Suprapubic skin (tissue), 4 donors: ENCODE measurements at regions not wholly inside any gene's neighbourhood (a gene's known extent, or its start where the extent isn't known, plus 50 kb on each side); places are given as distances from the start of the nearest gene placed in this dataset.

Source experiments
- DNase-seq, 2 donors: peaks; one replicate each; pipeline ENCODE4 v3.0.0-alpha.2; 2019; ENCODE audit warnings: low spot score in 2 of 2
- H3K27ac ChIP-seq: fragments of 200-600 bp; sonication (generic); one replicate; pipeline ENCODE4 v1.5.1; 2019
- H3K27me3 ChIP-seq: fragments of 200-600 bp; sonication (generic); one replicate; pipeline ENCODE4 v1.5.1; 2019
- H3K36me3 ChIP-seq: fragments of 200-600 bp; sonication (generic); one replicate; pipeline ENCODE4 v1.5.1; 2019
- H3K4me1 ChIP-seq: fragments of 200-600 bp; sonication (generic); one replicate; pipeline ENCODE4 v1.5.1; 2019
- H3K4me3 ChIP-seq: fragments of 200-600 bp; sonication (generic); one replicate; pipeline ENCODE4 v1.5.1; 2019; ENCODE audit warnings: mild to moderate bottlenecking
- H3K9me3 ChIP-seq: fragments of 200-600 bp; sonication (generic); one replicate; pipeline ENCODE4 v1.5.1; 2019
- EP300 ChIP-seq: sonication (generic); formaldehyde crosslinking; IDR thresholded peaks from one replicate; pipeline ENCODE4 v1.6.1; 2017; ENCODE audit warnings: antibody characterized with exemption
- POLR2A ChIP-seq, 2 donors: fragments of 450-650 bp; IDR thresholded peaks; one replicate each; pipeline ENCODE4 v1.6.1; 2017; ENCODE audit warnings: antibody characterized with exemption in 2 of 2, mild to moderate bottlenecking in 2 of 2, moderate library complexity in 2 of 2
- POLR2AphosphoS5 ChIP-seq, 3 donors: sonication (generic); formaldehyde crosslinking; IDR thresholded peaks; one replicate each; pipeline ENCODE4 v1.6.1; 2017; ENCODE audit warnings: antibody characterized with exemption in 3 of 3
- WGBS: methylation state at CpG from one replicate; pipeline ENCODE4 v1.1.5; 2018; 5-methylcytosine and 5-hydroxymethylcytosine counted together
- TF ChIP-seq, protein P1 (sequence below), 2 donors: fragments of 200-600 bp in 1 of 2; fragments of 450-650 bp in 1 of 2; sonication (generic) in 1 of 2; IDR thresholded peaks; one replicate each; pipeline ENCODE4 v1.5.1; 2016 to 2019; ENCODE audit warnings: antibody characterized with exemption in 2 of 2, mild to moderate bottlenecking in 1 of 2, moderate library complexity in 1 of 2

DNA sequence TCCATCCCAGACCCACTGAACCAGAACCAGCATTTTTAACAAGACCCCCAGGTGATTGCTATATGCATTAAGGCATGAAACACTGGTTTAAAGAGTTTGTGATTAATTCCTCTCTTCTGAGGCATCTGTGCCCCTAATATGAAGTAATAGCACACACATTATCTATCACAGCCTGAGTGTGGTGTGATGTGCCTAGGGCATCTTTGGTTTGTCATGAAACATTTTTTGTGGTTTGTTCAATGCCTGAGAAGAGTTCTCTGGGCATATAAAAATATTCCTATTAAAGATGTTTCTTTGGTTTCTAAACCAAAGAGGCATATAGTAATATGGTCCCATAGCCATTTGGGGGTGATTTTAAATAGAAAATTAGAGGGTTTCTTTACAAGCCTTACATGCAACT lies 221.7 kb upstream of the SPOPL start:
- no peak for TF ChIP-seq POLR2A (IDR thresholded peaks at IDR 0.05)
- TF ChIP-seq, protein P1, sequence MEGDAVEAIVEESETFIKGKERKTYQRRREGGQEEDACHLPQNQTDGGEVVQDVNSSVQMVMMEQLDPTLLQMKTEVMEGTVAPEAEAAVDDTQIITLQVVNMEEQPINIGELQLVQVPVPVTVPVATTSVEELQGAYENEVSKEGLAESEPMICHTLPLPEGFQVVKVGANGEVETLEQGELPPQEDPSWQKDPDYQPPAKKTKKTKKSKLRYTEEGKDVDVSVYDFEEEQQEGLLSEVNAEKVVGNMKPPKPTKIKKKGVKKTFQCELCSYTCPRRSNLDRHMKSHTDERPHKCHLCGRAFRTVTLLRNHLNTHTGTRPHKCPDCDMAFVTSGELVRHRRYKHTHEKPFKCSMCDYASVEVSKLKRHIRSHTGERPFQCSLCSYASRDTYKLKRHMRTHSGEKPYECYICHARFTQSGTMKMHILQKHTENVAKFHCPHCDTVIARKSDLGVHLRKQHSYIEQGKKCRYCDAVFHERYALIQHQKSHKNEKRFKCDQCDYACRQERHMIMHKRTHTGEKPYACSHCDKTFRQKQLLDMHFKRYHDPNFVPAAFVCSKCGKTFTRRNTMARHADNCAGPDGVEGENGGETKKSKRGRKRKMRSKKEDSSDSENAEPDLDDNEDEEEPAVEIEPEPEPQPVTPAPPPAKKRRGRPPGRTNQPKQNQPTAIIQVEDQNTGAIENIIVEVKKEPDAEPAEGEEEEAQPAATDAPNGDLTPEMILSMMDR (IDR thresholded peaks at IDR 0.05): no peak
- no peak for TF ChIP-seq POLR2AphosphoS5 (IDR thresholded peaks at IDR 0.05)
- TF ChIP-seq EP300: no peak
- DNase-seq: no peak
- Histone ChIP-seq H3K27ac (no peak overlapping the region), H3K27me3 (no peaks in the 10 kb centered on the region), H3K36me3 (no peaks in the 10 kb centered on the region), H3K4me1 (no peaks in the 10 kb centered on the region), H3K9me3 (no peaks in the 10 kb centered on the region), H3K4me3 (no peak overlapping the region)

- Histone ChIP-seq H3K27me3 (no peaks in the 10 kb centered on the region), H3K36me3 (no peaks in the 10 kb centered on the region), H3K27ac (no peak overlapping the region), H3K4me1 (no peaks in the 10 kb centered on the region), H3K9me3 (no peaks in the 10 kb centered on the region), H3K4me3 (no peak overlapping the region)
- DNase-seq: no peak
- 95% methylated on average over 1 of the region's 1 CpG for WGBS
- TF ChIP-seq POLR2A (IDR thresholded peaks at IDR 0.05): no peak
- no peak for TF ChIP-seq POLR2AphosphoS5 (IDR thresholded peaks at IDR 0.05)
- TF ChIP-seq, protein P1 (IDR thresholded peaks at IDR 0.05): no peak
- TF ChIP-seq EP300: no peak
These were observed 220.4 kb upstream of the SPOPL start for GRCh38 chr2:138280999-138281695.

DNA sequence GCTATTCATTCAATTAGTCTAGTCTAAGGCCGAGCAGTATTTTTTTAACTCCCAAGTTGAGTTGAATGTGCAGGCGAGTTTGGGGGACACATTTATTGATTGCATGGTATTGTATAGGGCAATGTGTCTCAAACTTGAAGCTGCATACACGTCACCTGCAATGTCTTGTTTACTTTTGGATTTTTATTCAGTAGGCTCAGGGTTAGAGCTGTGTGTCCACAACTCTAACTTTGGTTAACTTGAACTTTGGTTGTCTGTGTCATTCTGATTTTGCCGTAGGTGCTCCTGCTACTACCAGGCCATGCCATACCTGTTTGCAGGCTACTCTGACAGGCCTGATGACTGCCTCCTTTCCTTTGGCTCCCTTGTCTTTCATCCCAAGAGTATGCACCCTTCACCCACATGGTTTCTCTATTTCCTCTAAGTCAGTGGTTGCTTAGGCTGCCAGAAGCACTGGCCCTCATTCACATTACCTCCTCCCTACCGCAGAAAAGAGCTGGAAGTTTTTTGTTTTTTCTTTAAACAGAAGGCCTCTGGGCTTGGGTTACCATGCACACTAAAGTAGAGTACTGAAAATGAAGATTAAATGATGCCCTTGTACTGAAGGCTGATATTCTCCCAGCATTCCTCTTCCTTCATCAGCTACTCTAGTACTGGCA lies 219.4 kb upstream of the SPOPL start:
- no peak for DNase-seq
- Histone ChIP-seq H3K27ac (no peak overlapping the region), H3K4me1 (no peaks in the 10 kb centered on the region), H3K9me3 (no peaks in the 10 kb centered on the region), H3K27me3 (no peaks in the 10 kb centered on the region), H3K4me3 (no peak overlapping the region), H3K36me3 (no peaks in the 10 kb centered on the region)
- TF ChIP-seq POLR2AphosphoS5 (IDR thresholded peaks at IDR 0.05) (no peak), POLR2A (IDR thresholded peaks at IDR 0.05) (no peak), EP300 (no peak)
- TF ChIP-seq, protein P1 (IDR thresholded peaks at IDR 0.05): no peak
- WGBS: 94% methylated on average over 5 of the region's 5 CpGs

DNA sequence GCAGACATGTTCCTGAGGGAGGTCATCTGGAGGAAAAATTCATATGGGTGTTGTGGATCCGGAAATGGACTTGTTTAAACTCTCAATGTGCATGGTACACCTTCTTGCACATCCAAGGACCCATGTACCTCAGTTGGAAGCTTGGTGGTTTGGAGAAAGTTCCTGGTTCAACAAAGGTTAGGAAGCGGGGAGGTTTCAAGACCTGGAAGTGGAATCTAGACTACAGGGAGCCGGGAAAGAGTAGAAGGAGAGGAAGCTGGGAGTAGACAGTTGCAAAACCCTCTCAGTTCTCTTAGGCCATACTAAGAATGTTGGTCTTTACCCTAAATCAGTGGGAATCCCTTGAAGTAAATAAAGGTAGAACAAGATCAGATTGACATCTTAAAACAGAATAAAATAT lies 209.8 kb upstream of the SPOPL start:
- H3K27ac ChIP-seq: no peak overlapping the region
- no peaks in the 10 kb centered on the region for H3K27me3 ChIP-seq
- no peak for TF ChIP-seq POLR2AphosphoS5 (IDR thresholded peaks at IDR 0.05)
- TF ChIP-seq EP300: no peak
- TF ChIP-seq, protein P1 (IDR thresholded peaks at IDR 0.05): no peak
- no peak for TF ChIP-seq POLR2A (IDR thresholded peaks at IDR 0.05)
- H3K4me3 ChIP-seq: no peak overlapping the region
- no peaks in the 10 kb centered on the region for H3K4me1 ChIP-seq
- H3K36me3 ChIP-seq: no peaks in the 10 kb centered on the region
- H3K9me3 ChIP-seq: no peaks in the 10 kb centered on the region
- no peak for DNase-seq
- 94% methylated on average over 3 of the region's 3 CpGs for WGBS

GRCh38 chr2:138293045-138293444 lies 208.5 kb upstream of the SPOPL start:
- DNase-seq: no peak
- Histone ChIP-seq H3K27me3 (no peaks in the 10 kb centered on the region), H3K4me3 (no peak overlapping the region), H3K27ac (no peak overlapping the region), H3K36me3 (no peaks in the 10 kb centered on the region), H3K9me3 (no peaks in the 10 kb centered on the region), H3K4me1 (no peaks in the 10 kb centered on the region)
- 94% methylated on average over 3 of the region's 3 CpGs for WGBS
- TF ChIP-seq EP300: no peak
- TF ChIP-seq, protein P1 (IDR thresholded peaks at IDR 0.05): no peak
- no peak for TF ChIP-seq POLR2AphosphoS5 (IDR thresholded peaks at IDR 0.05)
- no peak for TF ChIP-seq POLR2A (IDR thresholded peaks at IDR 0.05)
